HG03558 (cell line): ENCODE measurements at regions not wholly inside any gene's neighbourhood (a gene's known extent, or its start where the extent isn't known, plus 50 kb on each side); places are given as distances from the start of the nearest gene placed in this dataset.

ENCODE experiments used
- ATAC-seq: cut with Tn5 transposase; IDR thresholded peaks from one replicate; pipeline ENCODE4 v1.9.1; 2021; ENCODE audit warnings: moderate number of reproducible peaks; ENCODE audit not compliant: unreplicated experiment; ENCODE audit errors: extremely low read depth

GRCh38 chr1:218633238-218633988 is 288.3 kb downstream of the TGFB2 start:
- ATAC-seq, result no peak

- ATAC-seq, result no peak
These were observed 289.1 kb downstream of the TGFB2 start for GRCh38 chr1:218634212-218634611.

- no peak for ATAC-seq
These were observed 291.4 kb downstream of the TGFB2 start for GRCh38 chr1:218636548-218636947.

GRCh38 chr1:218640173-218640572 is 295.0 kb downstream of the TGFB2 start:
- ATAC-seq, result no peak

- ATAC-seq, result no peak
These were observed 297.2 kb downstream of the TGFB2 start for GRCh38 chr1:218642033-218642948.

- no peak for ATAC-seq
These were observed 298.1 kb downstream of the TGFB2 start for GRCh38 chr1:218643281-218643680.

GRCh38 chr1:218643926-218644325 is 298.8 kb downstream of the TGFB2 start:
- no peak for ATAC-seq

GRCh38 chr1:218646288-218646687 is 301.2 kb downstream of the TGFB2 start:
- no peak for ATAC-seq

GRCh38 chr1:218656301-218657037 is 311.3 kb downstream of the TGFB2 start:
- ATAC-seq, result no peak

GRCh38 chr1:218658269-218658668 is 313.1 kb downstream of the TGFB2 start:
- ATAC-seq, result no peak

- no peak for ATAC-seq
These were observed 313.8 kb downstream of the TGFB2 start for GRCh38 chr1:218658899-218659298.

- no peak for ATAC-seq
These were observed 315.0 kb downstream of the TGFB2 start for GRCh38 chr1:218659911-218660677.

GRCh38 chr1:218660678-218661053 is 315.5 kb downstream of the TGFB2 start:
- no peak for ATAC-seq

GRCh38 chr1:218661411-218661810 is 316.3 kb downstream of the TGFB2 start:
- no peak for ATAC-seq

- no peak for ATAC-seq
These were observed 319.4 kb downstream of the TGFB2 start for GRCh38 chr1:218664385-218665170.

GRCh38 chr1:218665221-218665620 is 320.1 kb downstream of the TGFB2 start:
- no peak for ATAC-seq

- ATAC-seq, result no peak
These were observed 321.1 kb downstream of the TGFB2 start for GRCh38 chr1:218666263-218666662.

- no peak for ATAC-seq
These were observed 322.8 kb downstream of the TGFB2 start for GRCh38 chr1:218667781-218668516.

GRCh38 chr1:218669431-218669830 is 324.3 kb downstream of the TGFB2 start:
- ATAC-seq, result no peak
